DMS 273 treated with DMSO at 0.1 percent for 48 hours (cell line): ENCODE measurements at regions not wholly inside any gene's neighbourhood (a gene's known extent, or its start where the extent isn't known, plus 50 kb on each side); places are given as distances from the start of the nearest gene placed in this dataset.
"Not testable (repeated sequence)": the region's sequence is repeated elsewhere in the genome, so short reads cannot be mapped to it uniquely, and the experiment has no call there.

Experiments
- DNase-seq: peaks from one replicate; lab custom pipeline; 2025; lab: John Stamatoyannopoulos, UW

DNA sequence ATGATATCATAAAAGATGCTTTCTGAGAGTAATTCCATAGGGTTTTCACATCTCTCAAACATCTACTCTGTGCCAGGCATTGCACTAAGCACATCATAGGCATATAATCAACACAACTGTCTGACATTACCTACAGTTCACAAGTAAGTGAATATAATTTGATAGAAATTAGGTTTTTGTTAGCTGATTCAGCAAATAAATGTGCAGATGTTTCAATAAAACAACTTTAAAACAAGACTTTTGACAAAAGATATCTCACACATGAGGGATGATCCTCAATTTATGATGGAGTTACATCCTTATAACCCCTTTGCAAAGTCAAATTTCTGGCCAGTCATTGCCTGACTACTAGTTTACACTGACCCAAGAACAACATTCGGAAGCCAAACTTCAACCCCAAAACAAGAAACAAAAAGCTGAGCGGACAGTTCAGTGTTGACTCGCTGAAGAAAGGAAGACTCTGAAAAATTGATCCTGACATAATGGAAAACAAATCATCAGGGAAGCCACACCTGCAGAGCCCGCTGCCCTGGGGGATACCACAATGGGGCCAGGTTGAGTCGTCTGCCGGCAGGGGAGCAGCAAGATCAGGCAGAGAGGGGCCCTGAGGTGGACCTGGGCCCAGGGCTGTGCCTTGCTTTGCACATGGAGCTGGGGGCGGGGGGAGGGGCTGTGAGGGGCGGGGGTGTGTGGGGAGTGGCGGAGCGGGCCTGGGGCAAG, 739.2 kb upstream of the GJE1 start:
- no peak for DNase-seq

DNA sequence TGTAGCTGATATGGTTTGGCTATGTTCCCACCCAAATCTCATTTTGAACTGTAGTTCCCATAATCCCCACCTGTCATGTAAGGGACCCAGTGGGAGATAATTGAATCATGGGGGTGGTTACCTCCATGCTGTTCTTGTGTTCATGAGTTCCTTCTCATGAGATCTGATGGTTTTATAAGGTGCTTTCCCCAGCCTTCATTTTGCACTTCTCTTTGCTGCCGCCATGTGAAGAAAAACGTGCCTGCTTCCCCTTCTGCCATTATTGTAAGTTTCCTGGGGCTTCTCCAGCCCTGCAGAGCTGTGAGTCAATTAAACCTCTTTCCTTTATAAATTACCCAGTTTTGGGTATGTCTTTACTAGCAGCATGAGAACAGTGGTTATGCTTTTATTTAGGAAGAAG, 741.6 kb upstream of the GJE1 start:
- DNase-seq, result not testable (repeated sequence)

DNA sequence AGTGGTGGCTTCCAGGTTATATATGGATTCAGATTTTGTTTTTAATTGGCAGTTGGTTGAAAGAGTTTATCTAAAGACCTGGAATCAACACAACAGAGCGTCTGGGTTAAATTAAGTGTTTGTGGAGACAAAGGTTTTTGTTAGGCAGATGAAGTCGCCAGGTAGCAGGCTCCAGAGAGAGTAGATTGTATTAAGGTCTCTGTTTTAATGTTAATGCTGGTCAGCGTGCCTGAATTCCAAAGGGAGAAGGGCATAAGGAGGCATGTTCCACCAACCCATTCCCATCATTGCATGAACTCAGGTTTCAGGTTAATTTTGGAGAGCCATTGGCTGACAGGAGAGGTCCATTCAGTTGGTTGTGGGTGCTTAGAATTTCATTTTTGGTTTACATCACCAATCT, 744.1 kb upstream of the GJE1 start:
- no peak for DNase-seq

DNA sequence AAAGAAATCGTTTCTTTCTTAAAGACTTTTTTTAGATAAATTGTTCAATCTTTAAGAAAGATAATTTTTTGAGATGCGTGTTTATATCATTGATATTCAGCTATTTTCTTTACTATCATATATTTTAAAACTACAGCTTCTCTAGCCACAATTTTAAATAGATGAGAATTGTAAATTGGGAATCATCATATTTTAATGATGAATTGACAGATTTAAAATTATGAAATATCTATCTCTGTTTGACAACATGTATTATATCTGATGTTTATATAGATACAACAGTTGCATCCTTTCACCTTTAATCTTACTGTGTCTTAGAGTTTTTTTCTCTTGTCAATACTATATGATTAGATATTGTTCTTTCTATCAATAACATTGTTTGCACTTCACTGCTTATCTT, 762.3 kb upstream of the GJE1 start:
- no peak for DNase-seq

DNA sequence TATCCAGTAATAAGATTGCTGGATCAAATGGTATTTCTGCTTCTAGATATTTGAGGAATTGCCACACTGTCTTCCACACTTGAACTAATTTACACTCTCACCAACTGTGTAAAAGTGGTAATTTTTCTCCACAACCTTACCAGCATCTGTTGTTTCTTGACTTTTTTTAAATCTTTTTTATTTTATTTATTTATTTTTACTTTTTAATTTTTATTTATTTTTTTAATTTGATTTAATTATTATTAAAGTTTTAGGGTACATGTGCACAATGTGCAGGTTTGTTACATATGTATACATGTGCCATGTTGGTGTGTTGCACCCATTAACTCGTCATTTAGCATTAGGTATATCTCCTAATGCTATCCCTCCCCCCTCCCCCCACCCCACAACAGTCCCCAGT, 765.9 kb upstream of the GJE1 start:
- not testable (repeated sequence) for DNase-seq

DNA sequence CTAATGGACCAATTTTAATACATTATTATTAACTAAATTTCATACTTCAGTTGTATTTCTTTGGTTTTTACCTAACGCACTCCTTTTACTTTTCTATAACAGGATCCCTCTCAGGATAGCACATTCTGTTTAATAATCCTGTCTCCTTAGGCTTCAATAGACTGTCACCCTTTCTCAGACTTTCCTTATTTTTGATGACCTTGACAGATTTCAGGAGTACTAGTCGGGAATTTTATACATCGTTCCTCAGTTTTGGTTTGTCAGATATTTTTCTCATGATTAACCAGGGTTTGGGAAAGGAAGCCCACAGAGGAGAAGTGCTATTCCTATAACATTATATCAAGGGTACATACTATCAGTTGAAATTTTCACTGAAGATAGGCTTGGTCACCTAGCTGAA, 768.0 kb upstream of the GJE1 start:
- no peak for DNase-seq

DNA sequence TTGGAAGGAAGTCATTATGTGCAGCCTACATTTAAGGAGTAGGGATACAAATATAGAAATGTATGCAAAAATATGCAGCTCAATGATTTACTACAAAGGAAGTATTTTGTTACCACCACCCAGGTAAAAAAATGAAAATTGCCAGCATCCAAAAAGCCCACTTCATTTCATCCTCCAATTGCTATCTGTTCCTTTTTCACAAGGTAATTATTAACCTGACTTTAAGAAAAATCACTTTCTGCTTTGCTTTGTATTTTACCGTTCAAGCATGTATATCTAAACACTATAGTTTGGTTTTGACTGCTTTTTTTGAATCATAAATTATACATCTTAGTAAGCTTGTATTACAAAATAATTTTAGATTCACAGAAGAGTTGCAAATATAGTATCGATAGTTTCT, 768.5 kb upstream of the GJE1 start:
- DNase-seq, result no peak

DNA sequence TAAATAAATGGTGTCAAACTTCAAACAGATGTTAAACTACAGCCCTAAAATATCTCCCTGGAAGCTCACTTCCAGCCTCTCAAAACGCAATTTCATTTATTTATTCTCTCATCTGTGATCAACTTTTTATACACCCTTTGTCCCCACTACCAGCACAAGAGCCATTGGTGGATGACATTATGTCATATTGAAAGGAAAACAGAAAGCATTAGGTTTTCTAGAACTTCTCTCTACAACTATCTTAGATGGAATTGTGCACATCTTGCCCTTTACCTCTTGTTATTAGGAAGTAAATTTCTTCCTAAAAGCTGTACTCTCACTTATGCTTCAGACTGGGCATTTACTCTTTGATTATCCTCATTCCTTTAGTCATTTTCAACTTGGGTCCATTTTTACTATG, 771.2 kb upstream of the GJE1 start:
- DNase-seq, result no peak

DNA sequence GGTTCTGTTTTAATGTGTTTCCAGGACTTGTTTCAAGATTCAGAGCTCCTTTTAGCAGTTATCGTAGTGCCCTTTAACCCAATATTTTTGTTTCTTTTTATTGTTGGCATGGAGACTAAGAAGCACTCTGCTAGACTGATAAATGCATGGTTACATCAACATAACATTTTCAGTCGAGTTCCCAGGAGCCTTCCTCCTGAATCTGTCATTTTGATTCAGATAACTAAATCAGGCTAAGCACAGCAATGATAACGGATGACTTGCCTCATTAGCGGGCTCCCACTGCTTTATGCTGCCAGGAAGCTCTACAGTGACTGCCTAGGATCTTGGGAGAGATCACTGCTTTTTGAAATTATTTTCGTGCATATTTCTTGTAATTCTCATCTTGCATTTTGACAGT, 772.8 kb upstream of the GJE1 start:
- DNase-seq, result no peak

DNA sequence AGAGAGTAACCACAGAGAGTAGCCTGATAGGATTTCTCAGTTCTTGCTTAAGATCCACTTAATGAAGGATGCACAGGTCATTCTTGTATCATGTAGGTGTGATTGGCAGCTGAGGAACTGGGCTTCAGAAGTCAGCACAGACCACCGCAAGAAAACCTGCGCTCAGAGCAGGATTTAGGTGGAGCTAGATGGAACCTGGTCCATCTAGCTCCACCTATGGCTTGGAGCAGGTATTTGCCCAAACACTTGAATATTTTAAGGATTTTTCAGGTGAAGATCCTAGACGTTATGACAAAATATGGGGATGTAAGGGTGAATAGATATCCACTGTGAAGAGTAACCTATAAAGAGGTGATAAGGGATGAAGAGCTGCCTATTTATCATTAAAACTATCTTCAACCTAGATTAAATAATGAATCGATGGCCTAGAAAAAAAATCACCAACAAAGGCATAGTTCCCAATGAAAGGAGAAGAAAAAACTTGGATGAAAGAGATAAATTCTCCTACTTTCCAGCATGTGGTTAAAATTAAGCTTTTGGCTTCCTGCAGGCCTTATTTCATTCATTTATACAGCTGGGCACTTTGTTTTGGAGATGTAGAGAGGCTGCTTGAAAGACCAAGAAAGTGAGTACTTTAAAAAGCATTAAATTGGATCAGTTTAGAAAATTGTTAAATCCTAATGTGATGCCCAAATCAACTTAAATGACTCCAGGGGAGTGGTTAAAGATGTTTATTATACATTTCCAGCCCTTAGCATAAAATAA, 778.4 kb upstream of the GJE1 start:
- no peak for DNase-seq

DNA sequence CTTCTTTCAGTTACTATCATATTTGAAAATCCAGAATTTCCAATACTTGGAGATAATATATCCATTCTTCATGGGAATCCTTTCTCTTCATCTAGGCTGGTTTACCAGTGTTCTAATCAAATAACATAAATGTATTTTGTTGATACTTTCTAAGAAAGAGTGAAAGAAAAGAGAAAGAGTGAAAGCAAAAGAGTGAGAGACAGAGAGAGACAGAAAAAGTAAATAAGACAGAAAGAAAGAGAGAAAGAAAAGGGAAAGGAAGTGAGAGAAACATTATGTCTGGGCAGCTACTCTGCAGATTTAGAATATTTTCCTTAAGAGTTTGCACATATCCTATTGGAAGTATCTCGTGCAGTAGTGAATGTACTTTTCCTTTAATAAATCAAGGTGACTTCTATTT, 781.0 kb upstream of the GJE1 start:
- DNase-seq, result no peak

DNA sequence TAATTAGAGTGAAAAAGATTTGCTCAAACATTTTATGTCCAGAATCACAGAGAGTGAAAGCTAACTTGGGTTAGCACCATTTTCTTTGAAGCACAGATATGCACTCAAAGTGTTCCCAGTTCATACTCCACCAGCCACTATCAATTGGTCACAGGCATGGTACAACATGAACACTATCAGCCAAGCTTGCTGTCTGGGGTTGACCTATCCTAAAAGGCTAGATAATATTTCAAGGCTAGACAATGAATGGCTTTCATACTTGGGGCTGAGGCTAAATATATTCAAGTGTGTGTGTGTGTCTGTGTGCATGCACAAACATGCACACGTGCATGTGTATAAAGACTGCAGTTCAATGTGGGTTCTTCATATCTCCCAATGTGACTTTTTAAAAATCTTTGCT, 783.0 kb upstream of the GJE1 start:
- DNase-seq, result no peak

DNA sequence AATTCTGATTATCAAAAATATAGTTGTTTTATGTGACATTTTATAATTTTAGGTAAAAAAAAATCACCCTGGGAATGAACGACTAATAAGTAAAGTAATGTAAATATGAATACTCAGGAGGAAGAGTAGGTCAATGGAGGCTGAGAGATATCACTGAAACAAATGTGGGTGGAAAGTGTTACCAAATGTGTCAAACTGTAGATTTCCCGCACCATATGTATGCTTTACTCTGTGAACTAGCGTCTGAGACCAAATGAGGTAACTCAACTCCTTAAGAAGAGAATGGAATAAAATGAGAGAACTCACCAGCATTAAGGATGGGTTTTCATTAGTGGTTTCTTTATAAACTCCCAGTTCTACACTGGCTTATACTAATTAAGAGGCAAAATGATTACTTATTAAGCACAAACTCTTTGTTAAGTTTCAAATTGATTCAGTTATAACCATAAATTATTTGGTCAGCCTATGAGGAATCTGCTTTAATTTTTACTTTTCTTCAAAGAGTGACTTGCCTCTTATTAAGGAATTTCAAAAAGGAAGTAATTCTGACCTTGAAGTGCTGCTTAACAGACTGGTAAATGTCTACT, 784.7 kb upstream of the GJE1 start:
- no peak for DNase-seq

DNA sequence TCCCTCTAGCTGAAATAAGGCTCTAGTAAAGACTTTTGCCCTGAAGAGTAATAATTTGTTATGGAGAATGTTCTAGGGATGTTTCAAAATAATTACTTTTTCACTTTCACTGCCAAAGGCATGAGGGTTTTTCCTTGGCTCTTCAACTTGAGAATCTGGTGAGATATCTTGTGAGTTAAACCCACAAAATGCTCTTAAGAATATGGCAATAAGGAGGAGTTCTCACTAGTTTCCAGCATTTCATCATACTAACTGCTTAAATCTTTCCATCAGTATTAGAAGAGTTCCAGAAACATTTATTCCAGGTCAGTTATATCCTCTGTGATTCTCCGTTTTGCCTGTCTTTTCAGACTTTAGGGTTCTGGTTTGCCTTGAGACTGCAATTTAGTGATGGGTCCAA, 785.6 kb upstream of the GJE1 start:
- DNase-seq, result no peak

DNA sequence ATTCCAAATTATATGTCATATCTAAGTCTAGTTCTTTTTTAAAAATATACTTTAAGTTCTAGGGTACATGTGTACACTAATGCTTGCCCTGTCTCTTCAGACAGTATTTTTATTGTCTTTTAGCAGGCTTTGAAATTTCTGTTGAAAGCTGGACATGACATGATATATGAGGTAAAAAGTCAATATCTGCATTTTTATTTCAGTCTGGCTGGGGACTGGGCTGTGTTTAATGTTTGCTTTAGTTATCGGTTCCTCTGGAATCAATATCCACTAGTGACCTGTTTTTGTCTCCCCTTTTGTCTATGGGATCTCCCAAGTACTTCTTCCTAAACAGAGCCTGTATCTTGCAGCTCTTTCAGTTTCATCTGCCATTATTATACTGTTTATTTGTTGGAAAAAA, 786.2 kb upstream of the GJE1 start:
- DNase-seq, result no peak

DNA sequence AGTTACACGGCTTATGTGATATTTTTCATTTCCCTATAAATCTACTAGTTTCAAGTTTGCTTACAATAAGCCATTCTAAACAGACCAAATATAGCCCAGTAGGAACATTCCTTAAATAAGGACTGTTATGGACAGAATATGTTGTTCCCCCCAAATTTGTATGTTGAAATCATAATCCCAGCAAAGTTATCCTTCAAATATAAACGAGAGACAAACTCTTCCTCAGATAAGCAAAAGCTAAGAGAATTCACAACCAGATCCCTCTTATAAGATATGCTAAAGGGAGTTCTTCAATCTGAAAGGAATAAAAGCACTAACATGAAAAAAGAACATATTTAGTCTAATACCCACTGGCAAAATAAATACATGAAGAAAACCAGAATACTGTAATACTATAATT, 795.5 kb upstream of the GJE1 start:
- DNase-seq, result no peak

DNA sequence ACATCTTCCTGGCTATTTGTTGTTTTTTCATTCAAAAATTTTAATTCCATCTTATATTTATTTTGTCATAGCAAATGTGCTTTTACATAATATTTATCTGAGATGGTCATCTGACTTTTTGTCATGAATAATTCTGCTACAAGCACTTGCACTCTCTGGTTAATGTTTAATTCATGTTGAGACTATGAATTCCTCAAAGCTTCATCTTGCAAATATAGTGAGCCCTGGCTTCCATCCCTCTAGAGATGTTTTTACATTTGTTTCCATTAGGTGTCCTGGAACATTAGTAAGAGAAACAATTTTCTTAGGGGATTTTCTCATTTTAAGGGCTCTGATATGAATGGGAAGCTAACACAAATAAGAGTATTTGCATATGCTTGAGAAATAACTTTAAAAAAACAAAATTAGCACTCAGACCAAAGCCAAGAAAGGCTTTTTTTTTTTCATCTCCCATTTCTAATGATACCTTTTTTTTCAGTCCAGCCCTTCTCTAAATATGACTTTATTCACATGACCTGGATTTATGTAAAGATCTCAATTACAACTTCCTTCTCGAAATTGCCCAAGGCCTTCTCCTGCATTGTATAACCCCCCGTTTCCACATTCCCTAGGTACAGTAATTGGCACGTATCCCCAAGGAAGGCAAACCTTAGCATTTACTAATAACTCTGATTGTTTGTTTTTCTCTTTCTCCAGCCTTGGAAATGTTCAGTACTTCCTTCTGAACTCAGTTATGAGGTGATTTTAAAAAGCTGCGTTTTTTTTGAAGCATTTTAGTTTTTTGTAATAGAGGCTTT, 797.0 kb upstream of the GJE1 start:
- no peak for DNase-seq

DNA sequence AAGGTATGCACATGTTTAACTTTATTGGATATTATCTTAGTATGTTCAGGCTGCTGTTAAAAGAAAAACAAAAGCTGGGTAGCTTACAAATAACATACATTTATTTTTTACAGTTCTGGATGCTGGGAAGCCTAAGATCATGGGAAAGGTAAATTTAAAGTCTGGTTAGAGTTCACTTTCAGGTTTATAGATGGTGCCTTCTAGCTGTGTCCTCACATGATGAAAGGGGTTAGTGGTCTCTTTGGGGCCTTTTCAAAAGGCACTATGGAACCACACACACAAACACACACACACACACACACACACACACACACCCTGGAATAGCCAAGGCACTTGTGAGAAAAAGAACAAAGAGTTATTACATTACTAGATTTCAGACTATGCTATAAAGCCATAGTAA, 805.8 kb upstream of the GJE1 start:
- no peak for DNase-seq

DNA sequence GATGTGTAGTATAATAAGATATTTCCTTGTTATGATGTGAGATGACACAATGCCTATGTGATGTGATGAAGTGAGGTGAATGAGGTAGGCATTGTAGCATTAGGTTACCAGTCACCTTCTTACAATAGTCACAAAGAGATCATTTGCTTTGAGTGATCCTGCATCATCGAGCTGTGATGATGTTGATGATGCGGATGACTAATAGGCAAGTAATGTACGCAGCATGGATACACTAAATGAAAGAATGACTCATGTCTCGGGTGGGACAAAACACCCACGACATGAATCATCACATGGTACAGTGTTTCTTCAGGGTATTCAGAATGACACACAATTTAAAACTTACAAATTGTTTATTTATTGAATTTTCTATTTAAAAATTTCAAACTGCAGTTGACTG, 806.3 kb upstream of the GJE1 start:
- DNase-seq, result no peak

DNA sequence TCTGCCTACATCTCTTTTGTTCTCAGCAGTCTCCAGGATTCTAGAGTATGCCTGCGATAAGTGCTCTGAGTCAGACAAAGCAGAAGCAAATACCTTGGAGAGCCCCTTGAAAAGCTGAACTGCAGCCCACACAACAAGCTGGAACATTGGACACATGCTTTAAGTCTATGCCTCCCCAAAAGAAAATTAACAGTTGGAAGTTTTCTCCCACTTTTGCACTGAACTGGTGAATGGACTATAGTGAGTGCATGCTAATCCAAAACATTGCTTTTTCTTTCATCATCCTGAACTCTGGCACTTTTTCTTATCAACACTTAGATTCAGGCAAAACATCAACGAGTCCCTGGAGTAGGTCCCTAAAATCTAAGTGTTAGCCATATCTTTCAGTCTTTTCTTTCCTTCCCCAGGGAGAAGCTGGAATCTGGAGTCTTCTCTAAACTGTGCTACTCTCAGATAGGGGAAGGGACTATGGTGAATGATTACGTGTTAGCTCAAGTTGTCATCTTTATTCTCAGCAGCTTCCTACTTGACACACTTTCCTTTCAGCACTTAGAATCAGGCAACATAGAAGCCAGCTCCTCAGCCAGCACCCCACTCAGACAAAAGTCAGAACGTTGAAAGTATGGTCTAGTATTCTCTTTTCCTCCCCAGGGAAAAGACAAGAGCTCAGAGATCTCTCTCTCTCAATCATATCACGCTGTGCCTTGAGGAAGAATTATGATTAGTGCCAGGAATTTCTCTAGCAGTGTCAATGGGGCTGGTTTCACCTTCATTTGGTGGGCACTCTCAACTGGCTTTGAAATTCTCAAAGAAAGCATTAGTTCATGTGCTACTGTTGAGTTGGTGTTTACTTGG, 811.0 kb upstream of the GJE1 start:
- DNase-seq, result no peak

DNA sequence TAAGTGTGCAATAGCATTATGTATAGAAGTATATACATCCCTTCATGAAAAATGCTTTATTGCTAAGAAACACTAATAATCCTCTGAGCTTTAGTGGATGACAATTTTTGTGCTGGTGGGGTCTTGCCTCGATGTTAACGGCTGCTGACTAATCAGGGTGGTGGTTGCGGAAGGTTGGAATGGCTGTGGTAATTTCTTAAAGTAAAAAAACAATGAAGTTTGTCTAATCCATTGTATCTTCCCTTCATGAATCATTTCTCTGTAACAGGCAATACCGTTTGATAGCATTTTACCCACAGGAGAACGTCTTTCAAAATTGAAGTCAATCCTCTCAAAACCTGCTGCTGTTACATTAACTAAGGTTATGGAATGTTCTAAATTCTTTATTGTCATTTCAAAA, 816.5 kb upstream of the GJE1 start:
- no peak for DNase-seq

DNA sequence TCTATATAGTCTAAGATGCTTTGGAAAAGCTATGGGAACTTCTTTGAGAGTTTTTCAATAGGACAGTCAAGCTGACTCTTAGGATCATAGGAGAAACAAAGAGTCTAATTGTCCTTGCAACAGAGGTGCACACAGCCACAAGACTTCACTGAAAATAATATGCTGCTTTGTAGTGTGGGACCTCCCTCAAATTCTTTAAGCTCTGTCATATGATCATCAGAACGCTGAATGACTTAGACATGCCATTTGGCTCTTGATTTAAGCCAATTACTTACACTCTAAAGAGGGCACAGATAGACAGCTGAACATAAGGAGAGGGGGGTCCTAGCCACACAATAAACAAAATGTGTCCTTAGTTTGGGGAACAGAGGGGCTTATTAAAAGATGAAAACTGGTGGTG, 818.7 kb upstream of the GJE1 start:
- no peak for DNase-seq
